HUES6 (cell line): ENCODE measurements at regions not wholly inside any gene's neighbourhood (a gene's known extent, or its start where the extent isn't known, plus 50 kb on each side); places are given as distances from the start of the nearest gene placed in this dataset.

Source experiments
- H3K27ac ChIP-seq: 2 replicates; pipeline ENCODE4 v1.7.0; 2013; ENCODE audit warnings: low read depth, mild to moderate bottlenecking, low read length, inconsistent platforms
- H3K27me3 ChIP-seq: 2 replicates; pipeline ENCODE4 v1.6.1; 2013; ENCODE audit warnings: low read length; ENCODE audit not compliant: control insufficient read depth, insufficient read depth
- H3K36me3 ChIP-seq: 2 replicates; pipeline ENCODE4 v1.6.1; 2013; ENCODE audit warnings: low read length; ENCODE audit not compliant: control insufficient read depth, insufficient read depth
- H3K4me1 ChIP-seq: 2 replicates; pipeline ENCODE4 v1.6.1; 2013; ENCODE audit warnings: low read length; ENCODE audit not compliant: control insufficient read depth, insufficient read depth
- H3K4me3 ChIP-seq: 2 replicates; pipeline ENCODE4 v1.5.1; 2013; ENCODE audit warnings: low read depth, low read length
- H3K9ac ChIP-seq: one replicate; pipeline ENCODE4 v1.6.1; 2013; ENCODE audit warnings: mild to moderate bottlenecking, low read length
- H3K9me3 ChIP-seq: 2 replicates; pipeline ENCODE4 v1.6.1; 2013; ENCODE audit warnings: low read depth, low read length; ENCODE audit not compliant: control insufficient read depth, insufficient read depth

GRCh38 chr20:40610730-40611129 lies 78.3 kb downstream of the MAFB start:
- no peaks in the 10 kb centered on the region for H3K9me3 ChIP-seq
- H3K36me3 ChIP-seq: no peaks in the 10 kb centered on the region
- H3K27me3 ChIP-seq: no peaks in the 10 kb centered on the region
- no peak overlapping the region for H3K4me3 ChIP-seq
- H3K4me1 ChIP-seq: no peaks in the 10 kb centered on the region
- no peak overlapping the region for H3K27ac ChIP-seq
- H3K9ac ChIP-seq: no peak overlapping the region

GRCh38 chr20:40607927-40608326 lies 81.1 kb downstream of the MAFB start:
- no peak overlapping the region for H3K27ac ChIP-seq
- H3K36me3 ChIP-seq: no peaks in the 10 kb centered on the region
- no peak overlapping the region for H3K9ac ChIP-seq
- no peaks in the 10 kb centered on the region for H3K9me3 ChIP-seq
- H3K4me1 ChIP-seq: no peaks in the 10 kb centered on the region
- no peak overlapping the region for H3K4me3 ChIP-seq
- no peaks in the 10 kb centered on the region for H3K27me3 ChIP-seq

- Histone ChIP-seq H3K27me3 (no peaks in the 10 kb centered on the region), H3K4me3 (no peak overlapping the region), H3K36me3 (no peaks in the 10 kb centered on the region), H3K4me1 (no peaks in the 10 kb centered on the region), H3K9ac (no peak overlapping the region), H3K9me3 (no peaks in the 10 kb centered on the region), H3K27ac (no peak overlapping the region)
These were observed 82.4 kb downstream of the MAFB start for GRCh38 chr20:40606660-40607059.

- Histone ChIP-seq H3K4me3 (no peak overlapping the region), H3K4me1 (no peaks in the 10 kb centered on the region), H3K27me3 (no peaks in the 10 kb centered on the region), H3K9me3 (no peaks in the 10 kb centered on the region), H3K36me3 (no peaks in the 10 kb centered on the region), H3K27ac (no peak overlapping the region), H3K9ac (no peak overlapping the region)
These were observed 82.8 kb downstream of the MAFB start for GRCh38 chr20:40606237-40606636.

GRCh38 chr20:40604416-40604815 lies 84.6 kb downstream of the MAFB start:
- Histone ChIP-seq H3K9me3 (peaks cover under 1% of the 10 kb centered on the region; the same call in 1 of the 2 replicates), H3K4me3 (no peak overlapping the region), H3K9ac (no peak overlapping the region), H3K27ac (no peak overlapping the region), H3K4me1 (no peaks in the 10 kb centered on the region), H3K36me3 (no peaks in the 10 kb centered on the region), H3K27me3 (no peaks in the 10 kb centered on the region)

GRCh38 chr20:40603057-40603651 lies 85.9 kb downstream of the MAFB start:
- Histone ChIP-seq H3K36me3 (no peaks in the 10 kb centered on the region), H3K9ac (no peak overlapping the region), H3K27ac (no peak overlapping the region), H3K4me1 (no peaks in the 10 kb centered on the region), H3K9me3 (peaks cover 11% of the 10 kb centered on the region), H3K27me3 (no peaks in the 10 kb centered on the region), H3K4me3 (no peak overlapping the region)

GRCh38 chr20:40602381-40602780 lies 86.7 kb downstream of the MAFB start:
- no peak overlapping the region for H3K27ac ChIP-seq
- H3K4me1 ChIP-seq: no peaks in the 10 kb centered on the region
- H3K4me3 ChIP-seq: no peak overlapping the region
- H3K27me3 ChIP-seq: no peaks in the 10 kb centered on the region
- H3K9ac ChIP-seq: no peak overlapping the region
- no peaks in the 10 kb centered on the region for H3K36me3 ChIP-seq
- H3K9me3 ChIP-seq: peaks cover 11% of the 10 kb centered on the region

- no peaks in the 10 kb centered on the region for H3K27me3 ChIP-seq
- H3K9ac ChIP-seq: no peak overlapping the region
- H3K27ac ChIP-seq: no peak overlapping the region
- no peaks in the 10 kb centered on the region for H3K36me3 ChIP-seq
- H3K4me3 ChIP-seq: no peak overlapping the region
- H3K9me3 ChIP-seq: peaks cover 11% of the 10 kb centered on the region
- no peaks in the 10 kb centered on the region for H3K4me1 ChIP-seq
These were observed 88.4 kb downstream of the MAFB start for GRCh38 chr20:40600441-40601219.

GRCh38 chr20:40599987-40600386 lies 89.0 kb downstream of the MAFB start:
- no peaks in the 10 kb centered on the region for H3K4me1 ChIP-seq
- H3K27ac ChIP-seq: no peak overlapping the region
- no peaks in the 10 kb centered on the region for H3K27me3 ChIP-seq
- H3K4me3 ChIP-seq: no peak overlapping the region
- no peak overlapping the region for H3K9ac ChIP-seq
- H3K9me3 ChIP-seq: peaks cover 11% of the 10 kb centered on the region
- no peaks in the 10 kb centered on the region for H3K36me3 ChIP-seq

GRCh38 chr20:40592941-40593340 lies 96.1 kb downstream of the MAFB start:
- no peaks in the 10 kb centered on the region for H3K36me3 ChIP-seq
- no peak overlapping the region for H3K9ac ChIP-seq
- H3K27me3 ChIP-seq: no peaks in the 10 kb centered on the region
- no peaks in the 10 kb centered on the region for H3K9me3 ChIP-seq
- no peaks in the 10 kb centered on the region for H3K4me1 ChIP-seq
- H3K4me3 ChIP-seq: no peak overlapping the region
- no peak overlapping the region for H3K27ac ChIP-seq

GRCh38 chr20:40591536-40591935 lies 97.5 kb downstream of the MAFB start:
- Histone ChIP-seq H3K9ac (no peak overlapping the region), H3K9me3 (no peaks in the 10 kb centered on the region), H3K4me3 (no peak overlapping the region), H3K27me3 (0 out of 2 replicates have a peak, but pooled peaks cover 6% of the 10 kb centered on the region), H3K27ac (no peak overlapping the region), H3K36me3 (no peaks in the 10 kb centered on the region), H3K4me1 (no peaks in the 10 kb centered on the region)
